ENCODE measurements at regions not wholly inside any gene's neighbourhood (a gene's known extent, or its start where the extent isn't known, plus 50 kb on each side); places are given as distances from the start of the nearest gene placed in this dataset.

GRCh38 chr10:60541451-60541850 is 151.8 kb upstream of the ANK3 start:
- TF ChIP-seq CTCF (IDR thresholded peaks at IDR 0.05) (no peak), POLR2A (IDR thresholded peaks at IDR 0.05) (no peak)

Measured in heart left ventricle (tissue), 13 donors.